Vagina (tissue), 2 donors: ENCODE measurements at regions not wholly inside any gene's neighbourhood (a gene's known extent, or its start where the extent isn't known, plus 50 kb on each side); places are given as distances from the start of the nearest gene placed in this dataset.

Source experiments
- POLR2A ChIP-seq, 2 donors: fragments of 450-650 bp; IDR thresholded peaks; one replicate each; pipeline ENCODE4 v1.6.1; 2017; ENCODE audit warnings: antibody characterized with exemption in 2 of 2, mild to moderate bottlenecking in 2 of 2, moderate library complexity in 2 of 2
- POLR2AphosphoS5 ChIP-seq, 2 donors: sonication (generic); formaldehyde crosslinking; IDR thresholded peaks; one replicate each; pipeline ENCODE4 v1.9.0; 2017; ENCODE audit warnings: antibody characterized with exemption in 2 of 2, mild to moderate bottlenecking in 2 of 2, low read depth in 1 of 2; ENCODE audit not compliant: insufficient read depth in 1 of 2
- TF ChIP-seq, protein P1 (sequence below), 3 experiments: fragments of 450-650 bp in 2 of 3; fragments of 200-600 bp in 1 of 3; sonication (generic) in 1 of 3; IDR thresholded peaks; one replicate each; pipeline ENCODE4 v1.5.1; 2017 to 2019; ENCODE audit warnings: antibody characterized with exemption in 3 of 3, mild to moderate bottlenecking in 2 of 3, moderate library complexity in 2 of 3

DNA sequence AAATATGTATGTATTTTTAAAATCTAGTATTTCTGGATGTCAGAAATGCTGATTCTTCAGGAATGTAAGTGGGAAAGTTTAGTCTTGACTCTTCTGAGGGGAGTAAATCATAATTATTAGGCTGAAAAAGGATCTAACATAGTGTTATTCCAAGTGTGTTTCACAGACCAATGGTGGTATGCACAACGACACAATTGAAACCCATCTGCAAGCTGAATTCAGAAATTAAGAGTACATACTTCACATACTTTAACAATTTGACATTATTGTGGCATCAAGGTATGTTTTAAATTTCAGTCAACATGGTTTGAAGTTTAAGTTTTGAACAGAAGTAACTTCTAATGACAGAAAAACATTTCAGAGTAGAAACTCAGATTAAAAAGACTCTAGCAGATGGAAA lies 236.7 kb downstream of the SLC7A11 start:
- TF ChIP-seq, protein P1, sequence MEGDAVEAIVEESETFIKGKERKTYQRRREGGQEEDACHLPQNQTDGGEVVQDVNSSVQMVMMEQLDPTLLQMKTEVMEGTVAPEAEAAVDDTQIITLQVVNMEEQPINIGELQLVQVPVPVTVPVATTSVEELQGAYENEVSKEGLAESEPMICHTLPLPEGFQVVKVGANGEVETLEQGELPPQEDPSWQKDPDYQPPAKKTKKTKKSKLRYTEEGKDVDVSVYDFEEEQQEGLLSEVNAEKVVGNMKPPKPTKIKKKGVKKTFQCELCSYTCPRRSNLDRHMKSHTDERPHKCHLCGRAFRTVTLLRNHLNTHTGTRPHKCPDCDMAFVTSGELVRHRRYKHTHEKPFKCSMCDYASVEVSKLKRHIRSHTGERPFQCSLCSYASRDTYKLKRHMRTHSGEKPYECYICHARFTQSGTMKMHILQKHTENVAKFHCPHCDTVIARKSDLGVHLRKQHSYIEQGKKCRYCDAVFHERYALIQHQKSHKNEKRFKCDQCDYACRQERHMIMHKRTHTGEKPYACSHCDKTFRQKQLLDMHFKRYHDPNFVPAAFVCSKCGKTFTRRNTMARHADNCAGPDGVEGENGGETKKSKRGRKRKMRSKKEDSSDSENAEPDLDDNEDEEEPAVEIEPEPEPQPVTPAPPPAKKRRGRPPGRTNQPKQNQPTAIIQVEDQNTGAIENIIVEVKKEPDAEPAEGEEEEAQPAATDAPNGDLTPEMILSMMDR (IDR thresholded peaks at IDR 0.05): no peak
- TF ChIP-seq POLR2AphosphoS5 (IDR thresholded peaks at IDR 0.05; ENCODE audit: insufficient read depth in 1 of 2, low read depth in 1 of 2) (no peak), POLR2A (IDR thresholded peaks at IDR 0.05) (no peak)
